Neural crest cell (in vitro differentiated cells): ENCODE measurements at regions not wholly inside any gene's neighbourhood (a gene's known extent, or its start where the extent isn't known, plus 50 kb on each side); places are given as distances from the start of the nearest gene placed in this dataset.

Experiments
- DNase-seq: peaks from one replicate; pipeline ENCODE4 v3.0.0; 2021; ENCODE audit warnings: low read depth, mixed read lengths, low spot score
- H3K27ac Mint-ChIP-seq: one replicate; pipeline ENCODE4 v1.8.0; 2021; ENCODE audit warnings: mild to moderate bottlenecking, mixed read lengths; ENCODE audit not compliant: unreplicated experiment
- H3K27me3 Mint-ChIP-seq: 2 replicates; pipeline ENCODE4 v1.8.0; 2021; ENCODE audit warnings: low read depth, mild to moderate bottlenecking, mixed read lengths
- H3K36me3 Mint-ChIP-seq: 2 replicates; pipeline ENCODE4 v1.8.0; 2021; ENCODE audit warnings: low read depth, mild to moderate bottlenecking, mixed read lengths
- H3K4me1 Mint-ChIP-seq: 2 replicates; pipeline ENCODE4 v1.8.0; 2021; ENCODE audit warnings: mixed read lengths
- H3K4me3 Mint-ChIP-seq: one replicate; pipeline ENCODE4 v1.8.0; 2021; ENCODE audit warnings: mild to moderate bottlenecking, mixed read lengths
- H3K9me3 Mint-ChIP-seq: 2 replicates; pipeline ENCODE4 v1.8.0; 2021; ENCODE audit warnings: mixed read lengths
- CTCF ChIP-seq: fragments of 200-600 bp; sonication (generic); conservative IDR thresholded peaks from 2 replicates; pipeline ENCODE4 v1.5.0; 2021; ENCODE audit warnings: antibody characterized with exemption, mild to moderate bottlenecking

- Mint-ChIP-seq H3K36me3 (no peaks in the 10 kb centered on the region), H3K9me3 (peaks cover 2% of the 10 kb centered on the region), H3K27ac (no peak overlapping the region), H3K4me1 (no peaks in the 10 kb centered on the region), H3K4me3 (no peak overlapping the region), H3K27me3 (no peaks in the 10 kb centered on the region)
- DNase-seq = no peak
- no peak for TF ChIP-seq CTCF
These were observed 835.0 kb upstream of the FANCL start for GRCh38 chr2:59076079-59076619.

- no peak overlapping the region for H3K27ac Mint-ChIP-seq
- no peak for TF ChIP-seq CTCF
- H3K4me1 Mint-ChIP-seq = no peaks in the 10 kb centered on the region
- DNase-seq = no peak
- no peaks in the 10 kb centered on the region for H3K36me3 Mint-ChIP-seq
- no peaks in the 10 kb centered on the region for H3K27me3 Mint-ChIP-seq
- H3K9me3 Mint-ChIP-seq = peaks cover 5% of the 10 kb centered on the region
- H3K4me3 Mint-ChIP-seq = no peak overlapping the region
These were observed 832.9 kb upstream of the FANCL start for GRCh38 chr2:59074071-59074470.

GRCh38 chr2:59073286-59073685 is 832.2 kb upstream of the FANCL start:
- Mint-ChIP-seq H3K4me1 (no peaks in the 10 kb centered on the region), H3K36me3 (no peaks in the 10 kb centered on the region), H3K9me3 (peaks cover 5% of the 10 kb centered on the region), H3K4me3 (no peak overlapping the region), H3K27ac (no peak overlapping the region), H3K27me3 (no peaks in the 10 kb centered on the region)
- no peak for TF ChIP-seq CTCF
- DNase-seq = no peak

DNA sequence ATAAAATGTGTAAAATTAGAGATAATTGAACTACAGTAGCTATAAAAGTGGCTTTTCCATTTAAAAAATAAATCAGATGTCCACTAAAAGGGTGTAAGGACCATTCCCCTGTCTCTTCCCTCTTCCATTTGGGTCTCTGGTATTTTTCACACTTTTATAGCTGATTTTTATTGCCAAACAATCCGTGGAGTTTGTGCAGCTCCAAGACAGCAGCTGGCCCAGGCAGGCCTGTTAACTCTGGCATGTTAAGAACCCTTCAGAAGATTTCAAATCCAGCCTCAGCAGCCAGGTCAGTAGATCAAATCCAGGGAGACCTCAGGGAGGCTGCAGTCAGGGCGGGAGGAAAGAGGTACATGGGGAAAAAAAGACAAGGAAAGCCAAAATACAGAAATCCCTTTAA is 827.1 kb upstream of the FANCL start:
- DNase-seq = no peak
- H3K27me3 Mint-ChIP-seq = no peaks in the 10 kb centered on the region
- TF ChIP-seq CTCF = no peak
- peaks cover 11% of the 10 kb centered on the region for H3K9me3 Mint-ChIP-seq
- no peaks in the 10 kb centered on the region for H3K4me1 Mint-ChIP-seq
- peaks cover 2% of the 10 kb centered on the region for H3K36me3 Mint-ChIP-seq
- H3K27ac Mint-ChIP-seq = no peak overlapping the region
- H3K4me3 Mint-ChIP-seq = no peak overlapping the region

DNA sequence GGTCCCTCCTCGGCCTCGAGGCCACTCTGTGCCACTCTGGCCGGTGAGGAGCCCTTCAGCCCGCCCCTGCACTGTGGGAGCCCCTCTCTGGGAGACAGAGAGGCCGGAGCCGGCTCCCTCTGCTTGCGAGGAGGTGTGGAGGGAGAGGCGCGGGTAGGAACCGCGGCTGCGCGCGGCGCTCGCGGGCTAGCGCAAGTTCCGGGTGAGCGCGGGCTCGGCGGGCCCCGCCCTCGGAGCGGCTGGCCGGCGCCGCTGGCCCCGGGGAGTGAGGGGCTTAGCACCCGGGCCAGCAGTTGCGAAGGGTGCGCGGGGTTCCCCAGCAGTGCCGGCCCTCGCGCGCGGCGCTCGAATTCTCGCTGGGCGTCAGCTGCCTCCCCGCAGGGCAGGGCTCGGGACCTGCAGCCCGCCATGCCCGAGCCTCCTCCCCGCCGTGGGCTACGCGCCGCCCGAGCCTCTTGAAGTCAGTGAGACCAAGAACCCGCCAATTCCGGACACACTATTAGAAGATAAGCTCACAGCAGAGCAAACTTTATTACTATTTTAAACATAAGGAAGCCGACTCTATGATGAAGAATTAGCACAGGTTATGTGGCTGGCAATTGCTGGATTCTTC is 825.8 kb upstream of the FANCL start:
- Mint-ChIP-seq H3K9me3 (peaks cover 11% of the 10 kb centered on the region), H3K4me1 (no peaks in the 10 kb centered on the region), H3K27ac (no peak overlapping the region), H3K4me3 (no peak overlapping the region), H3K36me3 (peaks cover 2% of the 10 kb centered on the region), H3K27me3 (no peaks in the 10 kb centered on the region)
- DNase-seq = no peak
- no peak for TF ChIP-seq CTCF
